ENCODE measurements at regions not wholly inside any gene's neighbourhood (a gene's known extent, or its start where the extent isn't known, plus 50 kb on each side); places are given as distances from the start of the nearest gene placed in this dataset.
"Not testable (repeated sequence)": the region's sequence is repeated elsewhere in the genome, so short reads cannot be mapped to it uniquely, and the experiment has no call there.

DNA sequence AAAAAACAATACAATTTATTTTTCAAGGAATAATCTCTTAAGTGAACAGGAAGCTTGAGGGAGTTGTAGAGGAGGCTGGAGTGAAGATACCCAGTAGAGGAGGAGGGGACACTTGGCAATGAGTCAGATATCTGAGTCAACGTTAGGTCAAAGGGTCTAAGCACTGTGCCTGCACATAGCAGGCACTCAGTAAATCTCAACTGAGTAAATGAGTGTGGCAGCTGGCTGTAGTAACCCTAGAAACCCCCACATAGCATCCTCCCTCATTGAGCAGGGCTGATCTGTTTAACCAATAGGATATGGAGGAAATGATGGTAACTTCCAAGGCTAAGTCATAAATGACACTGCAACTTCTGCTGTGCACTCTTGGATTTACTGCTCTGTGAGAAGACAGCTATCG, 186.0 kb upstream of the FAM241A start:
- ATAC-seq (ENCODE audit: low FRiP score) = no peak
- intact Hi-C loops (cut with DNase I) = no loop called here
- no peaks in the 10 kb centered on the region for H3K9me3 ChIP-seq (ENCODE audit: control insufficient read depth, low read length)

DNA sequence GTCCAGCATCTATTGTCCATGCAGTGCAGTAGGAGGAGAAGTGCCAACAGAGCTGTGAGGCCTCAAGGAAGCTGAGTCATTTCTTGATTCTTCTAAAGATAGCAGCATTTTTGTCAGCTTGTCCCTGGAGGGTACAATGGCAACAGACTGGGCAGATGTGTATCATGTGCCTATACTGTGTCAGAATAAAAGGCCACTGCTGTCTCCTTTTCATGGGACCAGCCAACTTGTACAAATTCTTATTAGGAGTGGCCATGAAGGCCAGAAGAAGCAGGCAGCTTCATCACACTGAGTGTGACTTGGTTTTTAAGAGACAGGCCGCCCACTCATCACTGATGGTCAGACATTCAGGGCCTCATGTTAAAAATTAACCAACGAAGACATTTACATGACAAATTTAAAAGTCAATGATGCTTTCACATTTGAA, 185.0 kb upstream of the FAM241A start:
- intact Hi-C loops (cut with DNase I) = no loop called here
- DNase-seq (no peak), ATAC-seq (ENCODE audit: low FRiP score) (no peak)
- 84 to 88% methylated on average over 2 of the region's 2 CpGs for WGBS, 2 donors
- H3K4me1 ChIP-seq (ENCODE audit: control insufficient read depth in 1 of 2, insufficient read depth in 2 of 2, low read length in 2 of 2) = no peaks in the 10 kb centered on the region
- no peaks in the 10 kb centered on the region for H3K9me3 ChIP-seq (ENCODE audit: control insufficient read depth, low read length)
- H3K27ac ChIP-seq (ENCODE audit: low read depth in 1 of 2, low read length in 2 of 2) = no peak overlapping the region
- no peaks in the 10 kb centered on the region for H3K27me3 ChIP-seq (ENCODE audit: control insufficient read depth in 1 of 2, insufficient read depth in 2 of 2, low read length in 1 of 2)
- H3K4me3 ChIP-seq (ENCODE audit: low read length in 2 of 2) = no peak overlapping the region
- no peaks in the 10 kb centered on the region for H3K36me3 ChIP-seq (ENCODE audit: control insufficient read depth in 1 of 2, insufficient read depth in 2 of 2, low read length in 1 of 2)

More for the DNA sequence above, 186.0 kb upstream of the FAM241A start:
- Histone ChIP-seq H3K4me3 (ENCODE audit: low read length in 2 of 2) (no peak overlapping the region), H3K4me1 (ENCODE audit: control insufficient read depth in 1 of 2, insufficient read depth in 2 of 2, low read length in 2 of 2) (no peaks in the 10 kb centered on the region), H3K27ac (ENCODE audit: low read depth in 1 of 2, low read length in 2 of 2) (no peak overlapping the region), H3K36me3 (ENCODE audit: control insufficient read depth in 1 of 2, insufficient read depth in 2 of 2, low read length in 1 of 2) (no peaks in the 10 kb centered on the region), H3K27me3 (ENCODE audit: control insufficient read depth in 1 of 2, insufficient read depth in 2 of 2, low read length in 1 of 2) (no peaks in the 10 kb centered on the region)
- 68 to 70% methylated on average over 2 of the region's 2 CpGs for WGBS, 2 donors
- DNase-seq = no peak

DNA sequence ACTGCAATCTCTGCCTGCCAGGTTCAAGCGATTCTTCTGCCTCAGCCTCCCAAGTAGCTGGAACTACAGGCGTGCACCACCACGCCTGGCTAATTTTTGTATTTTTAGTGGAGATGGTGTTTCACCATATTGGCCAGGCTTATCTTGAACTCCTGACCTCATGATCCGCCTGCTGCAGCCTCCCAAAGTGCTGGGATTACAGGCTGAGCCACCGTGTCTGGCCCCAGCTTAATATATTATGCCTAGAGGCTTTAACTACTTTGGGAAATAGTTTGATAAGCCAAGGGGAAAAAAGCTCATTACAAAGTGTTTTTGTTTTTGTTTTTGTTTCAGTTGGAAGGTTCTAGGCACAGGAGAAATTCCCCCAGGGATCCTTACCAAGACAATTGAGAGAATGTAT, 184.2 kb upstream of the FAM241A start:
- H3K9me3 ChIP-seq (ENCODE audit: control insufficient read depth, low read length); H3K4me3 ChIP-seq (ENCODE audit: low read length in 2 of 2); H3K36me3 ChIP-seq (ENCODE audit: control insufficient read depth in 1 of 2, insufficient read depth in 2 of 2, low read length in 1 of 2); DNase-seq; intact Hi-C loops (cut with DNase I); H3K27me3 ChIP-seq (ENCODE audit: control insufficient read depth in 1 of 2, insufficient read depth in 2 of 2, low read length in 1 of 2); H3K4me1 ChIP-seq (ENCODE audit: control insufficient read depth in 1 of 2, insufficient read depth in 2 of 2, low read length in 2 of 2); H3K27ac ChIP-seq (ENCODE audit: low read depth in 1 of 2, low read length in 2 of 2); ATAC-seq (ENCODE audit: low FRiP score): not testable (repeated sequence)
- WGBS, 2 donors = 69 to 71% methylated on average over 5 of the region's 5 CpGs

DNA sequence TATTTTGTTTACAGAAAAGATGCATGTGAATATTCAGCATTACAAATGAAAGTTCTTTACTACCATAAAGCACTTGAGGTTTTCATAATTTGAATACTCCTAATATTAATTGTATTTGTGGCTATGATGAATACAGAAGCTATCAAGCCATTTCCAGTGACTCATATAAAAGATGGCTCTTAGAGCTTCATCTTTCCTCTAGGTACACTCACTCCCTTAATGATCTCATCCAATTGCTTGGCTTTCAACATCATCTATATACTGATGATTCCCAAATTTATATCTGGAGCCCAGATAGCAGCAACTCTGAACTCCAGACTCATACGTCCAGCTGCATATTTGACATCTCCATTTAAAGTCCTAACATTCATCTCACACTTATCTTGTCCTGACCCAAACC, 183.4 kb upstream of the FAM241A start:
- Histone ChIP-seq H3K4me1 (ENCODE audit: control insufficient read depth in 1 of 2, insufficient read depth in 2 of 2, low read length in 2 of 2) (no peaks in the 10 kb centered on the region), H3K27ac (ENCODE audit: low read depth in 1 of 2, low read length in 2 of 2) (no peak overlapping the region), H3K4me3 (ENCODE audit: low read length in 2 of 2) (no peak overlapping the region), H3K9me3 (ENCODE audit: control insufficient read depth, low read length) (no peaks in the 10 kb centered on the region), H3K36me3 (ENCODE audit: control insufficient read depth in 1 of 2, insufficient read depth in 2 of 2, low read length in 1 of 2) (no peaks in the 10 kb centered on the region), H3K27me3 (ENCODE audit: control insufficient read depth in 1 of 2, insufficient read depth in 2 of 2, low read length in 1 of 2) (no peaks in the 10 kb centered on the region)
- DNase-seq (no peak), ATAC-seq (ENCODE audit: low FRiP score) (no peak)
- intact Hi-C loops (cut with DNase I) = no loop called here
- WGBS, 2 donors = 41 to 64% methylated on average over 1 of the region's 1 CpG

DNA sequence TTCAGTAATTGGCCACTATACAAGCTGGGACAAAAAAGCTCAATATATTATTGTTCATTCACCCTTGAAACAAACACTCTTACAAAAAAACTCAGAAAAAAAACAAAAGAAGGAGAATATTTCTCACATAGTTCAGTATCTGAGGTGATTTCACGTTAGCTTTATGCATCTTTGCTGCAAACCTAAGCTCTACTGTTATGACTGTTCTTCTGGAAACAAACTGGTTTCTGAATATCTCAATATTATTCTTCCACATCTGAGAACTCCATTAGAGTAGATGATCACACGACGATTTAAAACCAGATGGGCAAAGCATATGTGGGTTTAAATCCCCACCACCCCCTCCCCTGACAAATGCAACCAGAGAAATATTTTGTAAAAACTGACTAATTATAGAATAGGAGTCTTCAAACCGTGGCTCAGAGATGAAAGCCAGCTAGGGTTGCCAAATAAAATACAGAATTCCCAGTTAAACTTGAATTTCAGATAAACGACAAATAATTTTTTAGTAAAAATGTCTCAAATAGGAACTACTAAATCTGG, 182.0 kb upstream of the FAM241A start:
- intact Hi-C loops (cut with DNase I) = no loop called here
- ATAC-seq (ENCODE audit: low FRiP score) = no peak

DNA sequence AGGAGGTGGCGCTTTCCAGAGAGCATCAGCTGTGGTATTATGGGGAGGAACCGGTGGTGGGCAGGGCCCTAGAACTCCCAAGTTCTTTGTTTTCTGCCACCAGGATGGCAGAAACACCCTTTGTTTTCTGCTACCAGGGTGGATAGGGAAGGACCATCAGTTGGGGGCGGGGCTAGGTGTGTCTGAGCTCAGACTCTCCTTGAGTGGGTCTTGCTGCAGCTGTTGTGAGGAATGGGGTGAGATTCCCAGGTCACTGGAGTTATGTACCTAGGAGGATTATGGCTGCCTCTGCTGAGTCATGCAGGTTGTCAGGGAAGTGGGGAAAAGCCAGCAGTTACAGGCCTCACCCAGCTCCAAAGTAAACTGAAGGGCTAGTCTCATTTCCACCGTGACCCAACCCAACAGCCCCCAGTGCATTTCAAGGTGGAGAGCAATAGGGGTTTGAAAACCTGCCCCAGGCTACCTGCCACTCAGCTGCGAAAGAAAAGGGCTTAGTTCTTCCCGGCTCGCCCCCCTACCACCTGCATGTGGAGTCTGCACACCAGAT, 167.8 kb upstream of the FAM241A start:
- Histone ChIP-seq H3K4me3 (ENCODE audit: low read length in 2 of 2) (no peak overlapping the region), H3K27ac (ENCODE audit: low read depth in 1 of 2, low read length in 2 of 2) (no peak overlapping the region), H3K27me3 (ENCODE audit: control insufficient read depth in 1 of 2, insufficient read depth in 2 of 2, low read length in 1 of 2) (no peaks in the 10 kb centered on the region), H3K36me3 (ENCODE audit: control insufficient read depth in 1 of 2, insufficient read depth in 2 of 2, low read length in 1 of 2) (no peaks in the 10 kb centered on the region), H3K9me3 (ENCODE audit: control insufficient read depth, low read length) (no peaks in the 10 kb centered on the region), H3K4me1 (ENCODE audit: control insufficient read depth in 1 of 2, insufficient read depth in 2 of 2, low read length in 2 of 2) (no peaks in the 10 kb centered on the region)
- DNase-seq = no peak
- intact Hi-C loops (cut with DNase I) = no loop called here
- no peak for ATAC-seq (ENCODE audit: low FRiP score)
- WGBS, 2 donors = 84 to 85% methylated on average over 7 of the region's 7 CpGs

More for the DNA sequence above, 182.0 kb upstream of the FAM241A start:
- H3K4me3 ChIP-seq (ENCODE audit: low read length in 2 of 2) = no peak overlapping the region
- no peak for DNase-seq
- no peaks in the 10 kb centered on the region for H3K4me1 ChIP-seq (ENCODE audit: control insufficient read depth in 1 of 2, insufficient read depth in 2 of 2, low read length in 2 of 2)
- H3K27me3 ChIP-seq (ENCODE audit: control insufficient read depth in 1 of 2, insufficient read depth in 2 of 2, low read length in 1 of 2) = no peaks in the 10 kb centered on the region
- H3K9me3 ChIP-seq (ENCODE audit: control insufficient read depth, low read length) = no peaks in the 10 kb centered on the region
- WGBS, 2 donors = 13 to 27% methylated on average over 5 of the region's 5 CpGs
- no peaks in the 10 kb centered on the region for H3K36me3 ChIP-seq (ENCODE audit: control insufficient read depth in 1 of 2, insufficient read depth in 2 of 2, low read length in 1 of 2)
- H3K27ac ChIP-seq (ENCODE audit: low read depth in 1 of 2, low read length in 2 of 2) = no peak overlapping the region

DNA sequence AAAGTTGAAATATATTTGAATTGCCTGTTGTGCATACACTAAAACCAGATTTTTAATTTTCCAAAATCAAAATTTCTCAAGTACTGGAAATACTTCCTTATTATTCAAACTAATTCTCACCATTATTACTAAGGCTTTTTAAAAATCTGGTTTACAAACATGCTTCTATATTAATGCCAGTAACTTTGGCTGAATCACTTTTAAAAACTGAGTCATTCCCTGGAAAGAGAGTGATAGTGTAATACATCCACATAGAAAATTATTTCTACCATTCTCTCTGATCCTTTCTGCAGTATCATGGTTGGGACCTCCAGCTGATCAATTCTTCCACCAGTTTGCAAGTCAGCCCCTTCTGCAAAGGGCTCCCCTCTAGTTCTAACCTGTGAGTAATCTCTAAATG, 165.3 kb upstream of the FAM241A start:
- intact Hi-C loops (cut with DNase I) = no loop called here
- Histone ChIP-seq H3K4me3 (ENCODE audit: low read length in 2 of 2) (no peak overlapping the region), H3K27me3 (ENCODE audit: control insufficient read depth in 1 of 2, insufficient read depth in 2 of 2, low read length in 1 of 2) (no peaks in the 10 kb centered on the region), H3K4me1 (ENCODE audit: control insufficient read depth in 1 of 2, insufficient read depth in 2 of 2, low read length in 2 of 2) (no peaks in the 10 kb centered on the region), H3K27ac (ENCODE audit: low read depth in 1 of 2, low read length in 2 of 2) (no peak overlapping the region), H3K9me3 (ENCODE audit: control insufficient read depth, low read length) (no peaks in the 10 kb centered on the region), H3K36me3 (ENCODE audit: control insufficient read depth in 1 of 2, insufficient read depth in 2 of 2, low read length in 1 of 2) (no peaks in the 10 kb centered on the region)
- no peak for DNase-seq
- no peak for ATAC-seq (ENCODE audit: low FRiP score)

DNA sequence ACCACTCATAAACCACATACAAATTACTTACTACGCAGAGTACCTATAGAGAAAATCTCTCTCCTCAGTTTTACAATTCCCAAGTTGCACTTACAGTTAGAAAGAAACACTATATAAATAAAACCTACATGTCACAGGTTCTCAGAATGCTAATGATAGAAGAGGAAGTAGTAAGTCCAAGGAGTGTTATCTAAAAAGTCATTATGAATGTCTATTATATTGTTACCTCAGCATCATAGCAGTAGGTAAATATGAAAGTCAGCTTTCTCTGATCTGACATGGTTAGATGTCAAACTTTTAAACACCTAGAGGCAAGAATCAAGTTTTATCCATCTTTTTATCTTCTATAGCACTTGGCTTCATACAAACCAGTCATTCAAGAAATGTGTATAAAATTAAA, 163.2 kb upstream of the FAM241A start:
- no peaks in the 10 kb centered on the region for H3K36me3 ChIP-seq (ENCODE audit: control insufficient read depth in 1 of 2, insufficient read depth in 2 of 2, low read length in 1 of 2)
- no peak for ATAC-seq (ENCODE audit: low FRiP score)
- no peaks in the 10 kb centered on the region for H3K27me3 ChIP-seq (ENCODE audit: control insufficient read depth in 1 of 2, insufficient read depth in 2 of 2, low read length in 1 of 2)
- H3K4me3 ChIP-seq (ENCODE audit: low read length in 2 of 2) = no peak overlapping the region
- H3K9me3 ChIP-seq (ENCODE audit: control insufficient read depth, low read length) = no peaks in the 10 kb centered on the region
- no peak for DNase-seq
- WGBS, 2 donors = 92 to 95% methylated on average over 1 of the region's 1 CpG
- H3K27ac ChIP-seq (ENCODE audit: low read depth in 1 of 2, low read length in 2 of 2) = no peak overlapping the region
- no peaks in the 10 kb centered on the region for H3K4me1 ChIP-seq (ENCODE audit: control insufficient read depth in 1 of 2, insufficient read depth in 2 of 2, low read length in 2 of 2)
- intact Hi-C loops (cut with DNase I) = no loop called here

DNA sequence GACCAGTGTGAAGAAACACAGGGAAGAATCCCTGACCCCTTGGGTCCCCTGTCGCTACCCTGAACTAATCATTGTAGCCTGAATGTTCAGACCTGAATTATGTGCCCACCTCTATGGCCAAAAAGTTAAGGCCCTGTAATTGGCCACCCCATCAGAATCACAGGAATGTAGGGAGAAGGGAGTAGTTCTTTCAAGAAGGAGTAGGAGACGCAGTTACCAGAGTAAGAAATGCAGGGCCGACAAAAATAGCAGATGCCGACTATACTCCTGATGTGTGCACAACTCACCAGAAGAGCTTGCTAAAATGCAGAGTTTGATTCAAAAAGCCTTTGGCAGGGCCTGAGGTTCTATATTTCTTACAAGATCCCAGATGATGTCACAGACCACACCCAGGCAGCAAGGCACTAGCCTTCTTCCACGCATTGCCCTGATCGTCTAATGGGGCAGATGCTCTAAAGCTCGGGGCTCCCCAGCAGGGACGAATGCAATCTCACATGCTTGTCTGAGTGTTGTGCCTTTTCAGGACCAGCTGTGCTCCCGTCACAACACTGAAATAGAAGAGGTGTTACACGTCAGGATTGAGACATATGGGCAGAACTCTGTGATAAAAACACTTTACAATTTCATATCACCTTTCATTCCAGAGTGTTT, 161.0 kb upstream of the FAM241A start:
- intact Hi-C loops (cut with DNase I) = no loop called here
- Histone ChIP-seq H3K4me1 (ENCODE audit: control insufficient read depth in 1 of 2, insufficient read depth in 2 of 2, low read length in 2 of 2) (no peaks in the 10 kb centered on the region), H3K4me3 (ENCODE audit: low read length in 2 of 2) (no peak overlapping the region), H3K27me3 (ENCODE audit: control insufficient read depth in 1 of 2, insufficient read depth in 2 of 2, low read length in 1 of 2) (no peaks in the 10 kb centered on the region), H3K36me3 (ENCODE audit: control insufficient read depth in 1 of 2, insufficient read depth in 2 of 2, low read length in 1 of 2) (no peaks in the 10 kb centered on the region), H3K9me3 (ENCODE audit: control insufficient read depth, low read length) (no peaks in the 10 kb centered on the region), H3K27ac (ENCODE audit: low read depth in 1 of 2, low read length in 2 of 2) (no peak overlapping the region)
- WGBS, 2 donors = 59 to 60% methylated on average over 10 of the region's 10 CpGs
- no peak for DNase-seq
- ATAC-seq (ENCODE audit: low FRiP score) = no peak

All from aorta (tissue), 5 donors.